NCI-H2029 (cell line): ENCODE measurements at regions not wholly inside any gene's neighbourhood (a gene's known extent, or its start where the extent isn't known, plus 50 kb on each side); places are given as distances from the start of the nearest gene placed in this dataset.

Source experiments
- DNase-seq: peaks from one replicate; lab custom pipeline; 2025; lab: John Stamatoyannopoulos, UW

DNA sequence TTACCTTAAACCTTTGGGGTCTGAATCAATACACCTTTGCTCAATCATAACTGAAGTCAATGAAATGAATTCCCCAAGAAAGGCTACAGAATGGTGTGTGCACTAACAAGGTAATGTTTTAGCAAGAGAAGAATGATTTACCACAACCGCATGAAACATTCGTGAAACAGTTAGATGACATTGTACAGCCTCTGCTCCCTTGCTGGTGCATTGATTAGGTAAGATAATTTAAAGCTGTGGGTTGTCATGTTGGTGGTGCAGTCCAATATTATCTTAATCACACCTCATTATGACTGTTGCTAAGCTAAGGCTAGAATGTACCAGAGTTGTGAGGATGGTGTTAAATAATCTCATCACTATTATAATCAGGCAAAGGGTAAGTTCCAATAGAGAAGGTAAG is 1673.2 kb upstream of the PRR20A start:
- DNase-seq, result no peak

DNA sequence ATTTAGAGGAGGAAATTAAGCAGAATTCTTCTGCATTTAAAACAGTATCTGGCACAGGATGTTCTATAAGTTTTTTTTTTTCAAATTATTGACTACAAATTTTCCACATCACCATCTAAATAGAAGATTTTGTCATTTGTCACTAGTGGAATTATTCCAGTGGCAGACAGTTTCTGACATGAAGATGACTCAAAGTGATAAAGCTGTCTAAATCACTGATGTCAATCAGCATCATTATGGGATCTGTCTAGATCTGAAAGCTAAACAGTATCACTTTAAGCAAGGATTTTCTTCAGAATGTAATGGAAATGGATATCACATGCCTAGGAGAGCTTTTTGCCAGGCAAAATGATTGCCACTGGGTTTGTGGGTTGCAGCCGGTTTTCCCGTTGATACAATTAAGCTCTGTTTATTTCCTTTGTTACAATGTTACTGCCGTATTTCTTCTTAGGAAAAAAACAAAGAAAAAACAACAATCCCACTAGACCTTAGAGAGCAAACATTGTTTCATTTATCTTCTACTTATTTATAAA is 1657.0 kb upstream of the PRR20A start:
- no peak for DNase-seq

DNA sequence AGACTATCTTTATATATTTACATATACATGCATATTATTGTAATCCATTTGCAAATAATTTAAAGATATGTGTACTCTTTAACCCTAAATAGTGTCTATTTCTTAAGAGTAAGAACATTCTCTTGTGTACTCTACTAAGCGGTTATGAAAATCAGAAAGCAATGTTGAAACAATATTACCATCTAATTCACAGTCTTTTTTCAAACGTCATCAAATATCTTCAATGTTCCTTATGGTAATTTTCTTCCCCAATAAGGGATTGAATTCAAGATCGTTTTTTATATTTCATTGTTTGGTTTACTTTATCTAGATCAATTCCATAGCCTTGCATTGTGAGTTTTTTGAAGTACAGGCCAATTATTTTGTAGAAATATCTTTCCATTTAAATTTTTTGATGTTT is 1647.4 kb upstream of the PRR20A start:
- no peak for DNase-seq

DNA sequence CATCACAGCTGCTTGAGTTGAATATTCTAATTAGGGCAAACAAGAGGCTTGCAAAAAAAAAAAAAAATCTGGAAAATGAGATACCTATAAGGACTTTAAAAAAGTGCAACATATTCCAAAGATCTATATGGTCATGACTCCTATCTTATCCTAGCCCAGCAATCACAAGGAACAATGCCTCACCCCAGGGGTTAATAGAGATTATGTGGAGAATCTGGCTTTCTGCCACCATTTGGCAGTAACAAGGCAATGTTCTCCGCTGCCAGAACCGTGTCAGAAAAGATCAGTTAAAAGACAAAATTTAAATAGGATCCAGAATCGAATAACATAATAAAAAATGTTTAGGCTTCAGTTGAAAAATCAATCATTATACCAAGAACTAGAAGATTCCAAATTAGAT is 1643.2 kb upstream of the PRR20A start:
- DNase-seq, result no peak

DNA sequence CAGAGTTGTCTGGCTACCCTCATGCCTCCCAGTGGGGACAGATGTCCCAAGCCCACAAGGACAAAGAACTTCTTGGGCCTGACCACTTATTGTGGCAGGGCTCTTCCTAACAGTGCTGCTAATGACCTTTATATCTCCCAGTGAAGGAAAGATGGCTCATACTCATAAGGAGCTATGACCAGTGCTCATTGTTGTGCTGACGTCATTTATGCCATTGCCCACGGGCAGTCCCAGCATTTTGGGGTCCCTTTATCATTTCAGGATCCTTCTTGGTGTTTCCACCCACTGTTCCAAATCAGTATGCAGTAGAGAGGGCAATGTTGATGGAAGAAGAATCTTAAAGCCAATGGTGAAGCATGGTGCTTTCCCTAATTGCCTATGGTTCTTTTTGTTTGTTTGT is 1640.0 kb upstream of the PRR20A start:
- no peak for DNase-seq

DNA sequence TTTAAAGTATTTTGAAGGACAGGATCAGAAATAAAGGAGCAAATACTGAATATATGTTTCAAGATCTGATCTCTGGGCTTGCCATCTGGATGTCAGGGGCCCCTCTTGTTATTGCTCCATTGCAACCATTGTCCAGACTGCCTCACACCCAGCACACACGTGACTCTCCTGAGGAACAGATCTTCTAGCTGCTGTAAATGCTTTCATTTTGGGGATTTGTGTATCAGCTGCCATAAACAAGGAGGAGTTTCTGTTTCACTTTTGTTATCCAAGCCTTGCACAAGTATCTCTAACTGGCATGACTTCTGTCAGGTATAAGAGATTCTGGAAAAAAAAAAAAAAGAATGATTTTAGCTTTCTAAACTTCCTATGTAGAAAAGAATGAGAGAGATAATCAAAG is 1624.1 kb upstream of the PRR20A start:
- DNase-seq, result no peak

DNA sequence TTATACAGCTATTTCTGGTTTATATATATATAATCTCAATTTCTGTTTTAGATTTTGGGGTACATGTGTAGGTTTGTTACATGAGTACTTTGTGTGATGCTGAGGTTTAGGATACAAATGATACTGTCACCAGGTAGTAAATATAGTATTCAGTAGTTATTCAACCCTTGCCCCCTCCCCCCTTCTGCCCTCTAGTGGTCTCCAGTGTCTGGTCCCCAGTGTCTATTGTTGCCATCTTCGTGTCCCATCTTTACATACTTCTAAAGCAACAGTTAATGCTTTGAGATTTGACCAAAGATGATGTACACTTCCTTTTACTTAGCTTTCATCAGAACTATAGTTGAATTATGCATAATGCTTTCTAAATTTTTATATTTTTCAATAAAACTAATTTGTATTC is 1623.4 kb upstream of the PRR20A start:
- no peak for DNase-seq

DNA sequence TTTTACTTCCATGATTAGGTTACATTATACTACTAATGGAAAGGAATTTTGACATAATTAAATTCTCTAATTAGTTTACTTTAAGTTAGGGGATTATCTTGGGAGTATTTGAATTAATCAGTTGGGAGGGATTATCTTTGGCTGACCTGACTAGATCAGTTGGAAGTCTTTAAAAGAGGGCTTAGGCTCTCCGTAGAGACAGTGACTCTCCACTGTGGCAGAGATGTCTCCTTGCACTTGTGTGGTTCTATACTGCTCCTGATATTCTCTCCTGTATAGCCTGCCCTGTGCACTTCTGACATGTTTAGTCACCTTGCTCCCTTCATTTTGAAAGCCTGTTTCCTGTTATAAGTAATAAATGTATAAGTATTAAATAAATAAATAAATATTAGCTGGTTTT is 1612.3 kb upstream of the PRR20A start:
- no peak for DNase-seq

DNA sequence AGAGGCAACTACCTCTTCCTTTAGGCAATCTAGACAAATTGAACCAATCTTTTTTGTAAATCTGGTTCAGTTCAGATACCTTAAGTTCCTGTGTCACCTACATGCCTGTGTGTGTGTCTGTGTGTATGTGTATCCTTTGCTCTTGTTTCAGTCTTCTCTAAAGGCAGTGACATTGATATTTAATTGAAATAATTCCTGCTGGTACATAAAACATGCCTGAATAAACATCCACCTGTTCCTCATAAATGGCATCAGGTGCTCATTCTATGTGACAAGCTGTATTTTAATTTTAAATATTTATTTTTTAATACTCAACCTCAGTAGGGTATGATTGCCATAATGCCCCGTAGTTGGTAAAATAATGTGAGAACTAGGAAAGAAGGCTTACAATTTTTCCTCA is 1606.4 kb upstream of the PRR20A start:
- no peak for DNase-seq

DNA sequence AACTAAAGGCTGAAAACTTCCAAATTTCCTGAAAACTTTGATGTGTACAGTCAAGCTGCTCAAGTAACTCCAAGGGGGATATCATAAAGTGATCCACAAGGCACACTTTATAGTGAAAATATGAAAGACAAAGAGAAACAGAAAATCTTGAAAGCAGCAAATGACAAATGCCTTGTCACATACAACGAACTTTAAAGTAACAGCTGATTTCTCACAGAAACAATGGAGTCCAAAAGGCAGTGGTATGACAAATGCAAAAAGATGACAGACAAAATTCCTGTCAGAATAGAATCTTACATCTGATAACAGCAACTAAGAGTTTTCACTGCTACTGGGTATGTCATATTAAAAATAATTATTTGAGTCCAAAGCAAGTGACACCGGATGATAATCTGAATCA is 1602.3 kb upstream of the PRR20A start:
- DNase-seq, result no peak

DNA sequence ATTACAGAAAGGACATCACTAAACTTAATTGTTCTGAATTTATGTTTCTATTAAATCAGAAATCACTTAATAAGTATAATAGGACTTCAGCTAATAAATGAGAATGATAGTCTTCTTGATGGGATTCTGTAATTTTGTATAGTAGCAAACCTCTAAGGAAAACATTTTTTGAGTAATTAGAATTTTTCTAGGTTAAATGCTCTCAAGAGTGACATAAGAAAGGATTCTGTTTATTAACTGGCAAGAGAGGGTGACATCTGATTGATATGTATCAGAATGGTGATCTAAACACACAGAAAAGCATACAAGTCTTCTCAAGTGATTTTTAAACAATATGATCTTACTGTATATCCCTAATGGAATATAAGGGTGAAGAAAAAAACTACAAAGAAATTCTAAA is 1597.7 kb upstream of the PRR20A start:
- DNase-seq, result no peak

DNA sequence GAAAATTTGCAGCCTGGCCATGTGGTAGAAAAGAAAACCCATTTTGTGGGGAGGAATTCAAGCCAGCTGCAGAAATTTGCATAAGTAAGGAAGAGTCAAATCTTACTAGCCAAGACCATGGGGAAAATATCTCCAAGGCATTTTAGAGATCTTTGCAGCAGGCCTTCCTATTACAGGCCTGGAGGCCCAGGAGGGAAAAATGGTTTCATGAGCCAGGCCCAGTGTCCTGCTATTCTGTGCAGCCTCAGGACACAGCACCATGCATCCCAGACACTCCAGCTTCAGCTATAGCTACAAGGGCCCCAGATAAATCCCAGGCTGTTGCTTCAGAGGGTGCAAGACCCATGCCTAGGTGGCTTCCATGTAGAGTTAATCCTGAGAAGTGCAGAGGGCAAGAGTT is 1590.1 kb upstream of the PRR20A start:
- DNase-seq, result no peak

DNA sequence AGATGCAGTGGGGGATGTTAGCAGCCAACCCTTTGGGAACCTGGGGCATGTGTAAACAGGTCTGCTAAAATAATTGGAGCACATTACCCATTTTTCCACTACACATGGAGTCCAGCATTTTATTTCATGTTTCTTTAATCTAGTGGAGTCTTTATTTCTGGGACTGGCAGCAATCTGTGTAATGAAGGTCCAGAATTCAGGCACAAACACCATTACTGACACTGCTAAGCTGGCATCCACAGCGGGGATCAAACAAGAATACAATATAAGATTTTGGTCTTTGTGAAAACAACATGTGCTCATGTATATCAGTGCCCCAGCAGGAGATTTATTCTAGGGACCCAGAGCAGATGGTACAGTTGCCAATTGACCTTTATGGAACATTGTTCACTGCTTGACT is 1587.0 kb upstream of the PRR20A start:
- DNase-seq, result no peak

DNA sequence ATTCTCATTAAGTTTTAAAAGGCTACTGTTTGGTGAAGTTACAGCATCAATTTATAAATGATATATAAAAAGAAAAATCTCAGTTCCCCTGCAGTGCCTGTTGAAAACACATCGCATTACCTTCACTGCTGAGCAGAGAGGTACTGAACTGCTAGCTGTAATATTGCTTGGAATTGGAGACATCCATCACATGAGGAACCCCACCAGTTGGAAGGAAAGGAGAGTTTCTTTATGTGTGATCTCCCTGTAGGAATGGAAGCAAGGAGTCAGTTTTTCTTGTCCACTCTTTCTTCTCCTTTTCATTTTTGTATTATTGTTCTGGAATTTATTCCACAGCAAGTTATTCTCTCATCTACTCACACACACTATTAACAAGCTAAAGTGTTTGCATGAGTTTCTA is 1586.0 kb upstream of the PRR20A start:
- DNase-seq, result no peak

DNA sequence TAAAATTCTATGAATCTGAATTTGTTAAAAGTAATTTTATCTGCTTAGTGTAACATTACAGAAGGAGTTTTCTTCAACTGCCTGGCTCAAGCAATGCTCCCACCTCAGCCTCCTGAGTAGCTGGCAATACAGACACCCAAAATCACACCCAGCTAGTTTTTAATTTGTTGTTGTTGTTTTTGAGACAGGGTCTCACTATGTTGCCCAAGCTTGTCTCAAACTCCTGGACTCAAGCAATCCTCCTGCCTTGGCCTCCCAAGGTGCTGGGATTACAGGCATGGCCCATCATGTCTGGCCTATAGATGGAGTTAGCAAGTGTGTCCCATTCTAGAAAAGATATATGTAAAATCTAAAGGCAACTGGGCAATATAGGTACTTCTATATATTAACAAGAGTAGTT is 1580.4 kb upstream of the PRR20A start:
- no peak for DNase-seq

DNA sequence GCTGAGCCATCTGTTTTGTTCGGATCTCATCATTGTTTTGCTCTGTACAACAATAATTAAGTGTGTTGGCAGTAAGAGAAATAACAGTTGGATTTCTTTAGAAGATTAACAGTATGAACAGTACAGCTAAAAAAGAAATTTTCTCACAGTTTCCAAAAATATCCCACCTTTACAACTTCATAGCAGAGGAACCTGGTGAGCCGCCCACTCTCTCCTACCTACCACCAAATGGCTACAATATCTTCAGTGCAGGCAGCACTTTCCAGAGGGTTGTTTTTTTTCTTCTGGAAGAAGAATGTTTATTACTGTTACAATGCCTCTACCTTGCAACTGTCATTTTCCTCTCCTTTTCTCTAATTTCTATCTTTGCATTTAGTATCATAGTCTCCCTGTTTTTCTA is 1577.5 kb upstream of the PRR20A start:
- no peak for DNase-seq

DNA sequence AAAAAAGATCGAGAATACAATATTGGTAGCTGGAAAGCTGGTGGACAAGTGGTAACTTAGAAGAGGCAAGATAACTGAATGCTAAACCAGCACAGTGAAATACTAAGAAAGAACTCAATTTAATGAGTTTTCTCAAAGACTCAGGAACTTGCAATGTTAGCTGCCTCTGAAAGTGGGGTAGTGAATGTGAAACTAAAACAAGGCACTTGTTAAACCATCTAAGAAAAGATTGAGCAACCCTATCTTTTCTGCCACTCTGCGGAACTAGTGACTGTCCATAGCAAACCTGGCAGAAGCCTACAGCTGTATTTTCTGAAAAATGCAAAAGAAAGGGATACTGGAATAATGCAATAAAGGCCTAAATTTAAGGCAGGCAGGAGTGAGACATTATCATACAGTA is 1574.4 kb upstream of the PRR20A start:
- no peak for DNase-seq

DNA sequence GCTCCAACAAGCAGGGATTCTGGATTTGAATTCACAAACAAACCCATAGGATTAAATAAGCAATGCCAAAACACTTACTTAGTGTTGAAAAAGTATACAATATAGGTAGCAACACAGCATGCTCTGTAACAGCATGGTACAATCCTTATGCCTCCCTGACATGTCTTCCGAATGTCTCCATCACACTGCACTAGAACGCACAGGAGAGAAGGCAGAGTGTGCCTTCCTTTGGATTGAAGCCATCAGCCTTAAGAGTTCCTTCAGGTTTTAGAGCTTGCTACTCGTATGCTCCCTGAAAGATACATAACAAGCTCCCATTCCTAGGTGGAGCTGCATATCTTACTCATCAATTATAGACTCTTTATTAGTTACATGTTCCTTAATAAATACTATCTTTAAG is 1573.9 kb upstream of the PRR20A start:
- no peak for DNase-seq

DNA sequence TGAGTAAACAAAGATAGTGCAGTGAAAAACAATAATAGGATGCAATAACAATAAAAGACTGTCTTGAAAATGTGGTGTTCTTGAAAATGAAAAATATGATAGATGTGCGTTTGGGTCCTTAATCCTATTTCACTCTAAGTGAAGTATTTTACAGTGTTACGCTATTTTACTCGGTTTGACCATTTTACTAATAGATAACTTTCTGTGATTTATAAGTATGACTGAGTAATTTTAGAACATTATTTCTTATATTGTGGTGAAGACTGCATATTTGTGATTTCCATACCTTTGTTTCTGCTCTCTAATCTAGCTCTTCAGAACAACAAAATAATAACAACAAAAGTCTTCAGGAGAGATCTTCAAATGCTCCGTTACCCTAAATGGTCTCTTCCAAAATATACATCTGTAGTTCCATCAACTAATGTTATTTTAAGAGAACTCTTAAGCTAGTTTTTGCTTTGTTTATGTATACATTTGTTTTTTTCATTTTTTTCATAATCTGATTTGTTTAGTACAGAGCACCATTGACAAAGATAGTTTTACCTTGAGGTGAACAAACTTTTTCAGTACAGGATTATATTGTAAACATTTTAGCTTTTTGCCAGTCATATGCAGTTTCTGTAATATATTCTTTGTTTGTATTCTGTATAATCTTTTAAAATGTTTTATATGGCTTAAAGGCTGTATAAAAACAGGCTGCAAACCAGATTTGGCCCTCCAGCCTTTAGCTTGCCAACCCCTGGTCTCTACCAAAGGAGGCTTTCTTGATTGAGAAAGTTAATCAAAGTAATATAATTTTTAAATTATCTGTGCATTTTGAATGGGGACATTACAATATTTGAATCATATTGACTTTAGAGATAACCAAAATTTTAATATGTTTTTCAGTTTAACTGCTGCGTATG is 1572.7 kb upstream of the PRR20A start:
- DNase-seq, result no peak

DNA sequence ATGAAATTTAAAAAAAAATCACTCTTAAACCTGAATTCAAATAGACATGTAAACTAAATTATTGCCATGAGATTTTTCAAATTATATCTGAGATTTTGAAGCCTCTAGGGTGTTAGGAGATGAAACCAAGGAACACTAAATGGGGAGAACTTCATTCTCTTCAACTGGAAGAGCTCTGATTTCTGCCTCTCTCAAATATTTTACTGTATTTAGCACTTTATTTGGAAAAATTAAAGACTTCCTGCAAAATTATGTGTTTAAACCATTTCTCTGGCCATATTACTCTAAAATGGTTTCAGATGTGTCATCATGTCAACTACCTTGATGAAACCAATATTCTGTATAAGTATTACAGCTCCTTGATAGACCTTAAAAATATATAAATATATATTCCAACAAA is 1571.6 kb upstream of the PRR20A start:
- DNase-seq, result no peak

DNA sequence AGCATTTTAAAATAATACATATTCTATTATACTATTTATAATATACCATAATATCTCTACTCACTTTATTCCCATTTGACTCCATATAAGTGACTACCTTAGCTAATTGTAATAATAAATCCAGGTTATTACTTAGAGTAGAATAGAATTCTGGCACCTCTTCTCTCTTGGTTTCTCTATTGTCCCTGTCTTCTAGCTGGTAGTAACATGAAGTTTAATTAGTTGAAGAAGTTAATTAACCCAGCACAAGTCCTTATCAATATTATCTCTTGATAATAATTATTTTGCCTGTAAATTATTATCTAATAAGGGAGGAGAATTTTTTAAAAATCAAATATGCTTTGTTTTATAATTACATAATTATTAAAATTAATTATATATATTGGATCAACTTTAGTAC is 1571.2 kb upstream of the PRR20A start:
- no peak for DNase-seq

DNA sequence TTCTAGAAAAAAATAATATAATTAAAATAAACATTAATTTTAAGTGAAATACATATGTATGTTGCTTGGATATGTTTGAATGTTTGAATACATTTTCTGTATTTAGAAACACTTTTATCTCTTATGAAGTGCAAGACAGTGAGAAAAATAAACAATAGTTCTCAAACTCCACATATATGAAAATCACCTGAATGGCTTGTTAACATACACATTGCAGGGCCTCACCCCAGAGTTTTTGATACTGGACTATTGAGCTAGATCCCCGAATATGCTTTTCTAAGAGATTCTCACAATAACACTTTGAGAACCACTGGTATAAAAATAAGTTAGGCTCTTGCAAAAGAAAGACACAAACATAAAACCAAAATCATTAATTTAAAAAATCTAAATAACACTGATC is 1570.3 kb upstream of the PRR20A start:
- no peak for DNase-seq

DNA sequence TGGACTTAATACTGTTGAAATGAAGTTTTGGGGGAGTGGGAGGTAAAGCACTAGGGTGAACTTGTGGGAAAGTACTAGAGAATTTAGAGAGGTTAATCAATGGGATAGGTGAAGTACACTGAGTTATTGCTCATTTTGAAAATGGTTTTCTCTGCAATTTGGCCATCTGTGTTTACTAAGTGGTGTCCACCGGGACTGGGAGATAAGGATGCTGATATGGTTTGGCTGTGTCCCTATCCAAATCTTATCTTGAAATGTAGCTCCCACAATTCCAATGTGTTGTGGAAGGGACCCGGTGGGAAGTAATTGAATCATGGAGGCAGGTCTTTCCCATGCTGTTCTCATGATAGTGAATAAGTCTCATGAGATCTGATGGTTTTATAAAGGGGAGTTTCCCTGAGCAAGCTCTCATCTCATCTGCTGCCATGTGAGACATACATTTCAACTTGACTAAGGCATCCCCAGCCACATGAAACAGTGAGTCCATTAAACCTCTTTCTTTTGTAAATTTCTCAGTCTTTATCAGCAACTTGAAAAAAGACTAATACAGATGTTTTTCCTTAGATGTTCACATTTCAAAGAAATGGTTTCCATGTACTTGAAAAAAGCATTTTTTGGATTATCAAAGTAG is 1569.4 kb upstream of the PRR20A start:
- DNase-seq, result no peak

DNA sequence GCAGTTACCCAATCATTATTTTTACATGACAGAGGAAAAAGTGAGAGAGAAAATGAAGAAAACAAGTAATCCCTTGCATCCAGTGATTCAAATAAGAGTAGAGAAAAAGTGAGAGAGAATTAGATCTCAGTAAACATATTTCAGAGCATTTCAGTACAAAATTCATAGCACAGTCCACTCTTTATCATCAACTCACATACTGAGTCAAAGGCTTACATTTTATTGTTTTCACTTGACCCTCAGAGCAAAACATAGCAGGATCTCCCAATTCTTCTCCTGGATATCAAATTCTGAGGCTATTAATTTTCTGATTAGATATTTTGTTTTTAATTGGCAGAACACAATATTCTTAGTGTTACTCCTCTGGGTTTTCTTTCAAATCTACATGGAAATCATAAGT is 1568.3 kb upstream of the PRR20A start:
- no peak for DNase-seq
